Erythroblast (primary cell): ENCODE measurements at regions not wholly inside any gene's neighbourhood (a gene's known extent, or its start where the extent isn't known, plus 50 kb on each side); places are given as distances from the start of the nearest gene placed in this dataset.

Source experiments
- GATA1 ChIP-seq: IDR thresholded peaks from 2 replicates; pipeline ENCODE4 v1.6.1; 2011; ENCODE audit warnings: low read depth, mild to moderate bottlenecking, control low read depth, low read length, moderate library complexity
- POLR2A ChIP-seq: IDR thresholded peaks from 2 replicates; pipeline ENCODE4 v1.6.1; 2011; ENCODE audit warnings: mild to moderate bottlenecking, low read length

GRCh38 chr4:22019676-22020075, 71.1 kb upstream of the KCNIP4 start:
- TF ChIP-seq POLR2A (no peak), GATA1 (no peak)
